ENCODE measurements at regions not wholly inside any gene's neighbourhood (a gene's known extent, or its start where the extent isn't known, plus 50 kb on each side); places are given as distances from the start of the nearest gene placed in this dataset.
"Not testable (repeated sequence)": the region's sequence is repeated elsewhere in the genome, so short reads cannot be mapped to it uniquely, and the experiment has no call there.

DNA sequence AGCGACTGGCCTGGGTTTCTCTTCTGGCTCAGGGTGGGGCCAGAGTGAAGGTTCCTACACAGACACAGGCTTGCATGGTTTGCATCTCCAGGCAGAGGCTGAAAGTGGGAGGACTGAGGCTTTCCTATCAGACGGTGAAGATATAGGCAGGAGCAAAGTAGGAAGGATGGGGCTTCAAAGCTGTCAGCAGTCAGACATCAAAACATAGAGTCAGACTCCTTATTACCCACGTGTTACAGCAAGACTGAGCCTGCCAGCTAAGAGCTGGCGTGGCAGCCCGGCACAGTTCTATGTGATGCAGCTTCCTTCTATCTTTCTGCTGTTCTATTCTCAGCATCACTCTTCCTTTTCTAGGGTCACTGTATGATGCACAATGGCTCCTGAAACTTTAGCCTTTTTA, 445.1 kb downstream of the DOK5 start:
- Mint-ChIP-seq H3K4me1 (no peaks in the 10 kb centered on the region), H3K9me3 (peaks cover 6% of the 10 kb centered on the region), H3K27me3 (no peaks in the 10 kb centered on the region), H3K4me3 (no peak overlapping the region), H3K27ac (no peak overlapping the region), H3K36me3 (ENCODE audit: low read depth) (no peaks in the 10 kb centered on the region)
- no peak for TF ChIP-seq CTCF (IDR thresholded peaks at IDR 0.05)
- CTCF ChIA-PET = no interaction called here
- POLR2A ChIA-PET = no interaction called here
- intact Hi-C loops (cut with micrococcal nuclease) = no loop called here
- ATAC-seq (ENCODE audit: low read depth) = no peak
- DNase-seq = no peak

DNA sequence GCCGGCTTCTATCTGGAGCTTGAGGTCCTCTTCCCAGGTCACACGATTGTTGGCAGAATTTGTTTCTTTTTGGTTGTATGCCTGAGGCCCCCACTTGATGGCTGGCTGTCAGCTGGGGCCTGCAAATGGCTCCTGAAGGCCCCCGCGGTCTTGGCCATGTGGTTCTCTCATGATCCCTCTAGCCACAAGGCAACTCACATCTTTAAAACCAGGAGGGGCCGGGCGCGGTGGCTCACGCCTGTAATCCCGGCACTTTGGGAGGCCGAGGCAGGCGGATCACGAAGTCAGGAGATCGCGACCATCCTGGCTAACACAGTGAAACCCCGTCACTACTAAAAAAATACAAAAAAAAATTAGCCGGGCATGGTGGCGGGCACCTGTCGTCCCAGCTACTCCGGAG, 443.6 kb downstream of the DOK5 start:
- H3K9me3 Mint-ChIP-seq; POLR2A ChIA-PET; intact Hi-C loops (cut with micrococcal nuclease); H3K4me3 Mint-ChIP-seq; H3K36me3 Mint-ChIP-seq (ENCODE audit: low read depth); H3K4me1 Mint-ChIP-seq; DNase-seq; ATAC-seq (ENCODE audit: low read depth); H3K27me3 Mint-ChIP-seq; H3K27ac Mint-ChIP-seq; CTCF ChIA-PET: not testable (repeated sequence)

DNA sequence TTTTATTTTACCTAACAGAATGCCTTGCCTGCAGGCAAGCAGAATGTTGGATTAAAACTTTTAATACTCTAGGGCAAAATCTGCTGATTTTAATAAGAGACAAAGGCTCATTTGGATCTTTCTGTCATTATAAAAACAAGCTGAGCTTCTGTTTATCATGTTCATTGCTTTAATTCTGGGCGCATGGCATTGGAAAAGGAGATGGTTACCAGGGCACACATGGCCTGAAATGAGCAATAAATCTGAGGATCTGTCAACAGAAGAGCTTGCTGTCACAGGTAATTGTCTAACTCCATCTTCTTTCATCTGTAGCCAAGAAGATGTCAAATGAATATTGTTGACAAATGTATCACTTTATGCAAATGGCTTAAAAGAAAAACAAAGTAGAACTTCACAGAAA, 439.6 kb downstream of the DOK5 start:
- ChIA-PET CTCF (no interaction called here), POLR2A (no interaction called here)

DNA sequence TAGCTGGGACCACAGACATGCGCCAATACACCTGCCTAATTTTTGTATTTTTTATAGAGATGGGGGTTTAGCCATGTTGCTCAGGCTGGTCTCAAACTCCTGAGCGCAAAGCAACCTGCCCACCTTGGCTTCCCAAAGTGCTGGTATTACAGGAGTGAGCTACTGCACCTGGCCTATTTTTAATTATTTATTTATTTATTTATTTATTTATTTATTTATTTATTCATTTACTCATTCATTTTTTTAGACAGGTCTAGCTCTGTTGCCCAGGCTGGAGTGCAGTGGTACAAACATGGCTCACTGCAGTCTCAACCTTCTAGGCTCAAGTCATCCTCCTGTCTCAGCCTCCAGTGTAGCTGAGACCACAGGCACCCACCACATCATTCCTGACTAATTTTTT, 434.3 kb downstream of the DOK5 start:
- POLR2A ChIA-PET = no interaction called here
- TF ChIP-seq CTCF (IDR thresholded peaks at IDR 0.05) = no peak

More for the DNA sequence above, 439.6 kb downstream of the DOK5 start:
- no peak overlapping the region for H3K4me3 Mint-ChIP-seq
- no peaks in the 10 kb centered on the region for H3K36me3 Mint-ChIP-seq (ENCODE audit: low read depth)
- no peaks in the 10 kb centered on the region for H3K4me1 Mint-ChIP-seq
- DNase-seq = no peak
- H3K27ac Mint-ChIP-seq = no peak overlapping the region
- H3K9me3 Mint-ChIP-seq = peaks cover 16% of the 10 kb centered on the region
- intact Hi-C loops (cut with micrococcal nuclease) = no loop called here
- ATAC-seq (ENCODE audit: low read depth) = no peak
- no peak for TF ChIP-seq CTCF (IDR thresholded peaks at IDR 0.05)
- H3K27me3 Mint-ChIP-seq = no peaks in the 10 kb centered on the region

DNA sequence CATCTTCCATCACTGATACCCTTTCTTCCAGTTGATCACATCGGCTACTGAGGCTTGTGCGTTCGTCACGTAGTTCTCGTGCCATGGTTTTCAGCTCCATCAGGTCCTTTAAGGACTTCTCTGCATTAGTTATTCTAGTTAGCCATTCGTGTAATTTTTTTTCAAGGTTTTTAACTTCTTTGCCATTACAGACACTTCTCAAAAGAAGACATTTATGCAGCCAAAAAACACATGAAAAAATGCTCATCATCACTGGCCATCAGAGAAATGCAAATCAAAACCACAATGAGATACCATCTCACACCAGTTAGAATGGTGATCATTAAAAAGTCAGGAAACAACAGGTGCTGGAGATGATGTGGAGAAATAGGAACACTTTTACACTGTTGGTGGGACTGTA, 430.7 kb downstream of the DOK5 start:
- DNase-seq; H3K4me1 Mint-ChIP-seq; H3K27ac Mint-ChIP-seq; ATAC-seq (ENCODE audit: low read depth); H3K27me3 Mint-ChIP-seq; POLR2A ChIA-PET; H3K4me3 Mint-ChIP-seq; H3K36me3 Mint-ChIP-seq (ENCODE audit: low read depth); CTCF ChIA-PET; intact Hi-C loops (cut with micrococcal nuclease): not testable (repeated sequence)
- peaks cover 29% of the 10 kb centered on the region for H3K9me3 Mint-ChIP-seq

More for the DNA sequence above, 434.3 kb downstream of the DOK5 start:
- no peak overlapping the region for H3K4me3 Mint-ChIP-seq
- intact Hi-C loops (cut with micrococcal nuclease) = no loop called here
- H3K9me3 Mint-ChIP-seq = peaks cover 24% of the 10 kb centered on the region
- no peak overlapping the region for H3K27ac Mint-ChIP-seq
- CTCF ChIA-PET = no interaction called here
- ATAC-seq (ENCODE audit: low read depth) (no peak), DNase-seq (no peak)
- no peaks in the 10 kb centered on the region for H3K36me3 Mint-ChIP-seq (ENCODE audit: low read depth)
- H3K4me1 Mint-ChIP-seq = no peaks in the 10 kb centered on the region
- H3K27me3 Mint-ChIP-seq = no peaks in the 10 kb centered on the region

- Mint-ChIP-seq H3K4me1 (no peaks in the 10 kb centered on the region), H3K9me3 (peaks cover 7% of the 10 kb centered on the region), H3K36me3 (ENCODE audit: low read depth) (no peaks in the 10 kb centered on the region), H3K4me3 (no peak overlapping the region), H3K27ac (no peak overlapping the region), H3K27me3 (no peaks in the 10 kb centered on the region)
- intact Hi-C loops (cut with micrococcal nuclease) = no loop called here
- no peak for ATAC-seq (ENCODE audit: low read depth)
- ChIA-PET CTCF (no interaction called here), POLR2A (no interaction called here)
- no peak for TF ChIP-seq CTCF (IDR thresholded peaks at IDR 0.05)
- no peak for DNase-seq
These were observed 422.4 kb downstream of the DOK5 start for GRCh38 chr20:54897787-54898186.

All from activated B cell treated with CpG ODN at 0.5 μM for 24 hours (primary cell).